GM10266 (cell line): ENCODE measurements at regions not wholly inside any gene's neighbourhood (a gene's known extent, or its start where the extent isn't known, plus 50 kb on each side); places are given as distances from the start of the nearest gene placed in this dataset.
"Not testable (repeated sequence)": the region's sequence is repeated elsewhere in the genome, so short reads cannot be mapped to it uniquely, and the experiment has no call there.

ENCODE experiments used
- DNase-seq: peaks from one replicate; pipeline ENCODE4 v3.0.0; 2012; ENCODE audit errors: extremely low spot score
- CTCF ChIP-seq: IDR thresholded peaks from 2 replicates; pipeline ENCODE4 v1.5.1; 2012; ENCODE audit warnings: mild to moderate bottlenecking, low read depth; ENCODE audit not compliant: control insufficient read depth, insufficient read depth; ENCODE audit errors: missing control alignments

GRCh38 chr5:125913200-125913599 is 510.0 kb upstream of the GRAMD2B start:
- DNase-seq: no peak
- TF ChIP-seq CTCF: no peak

GRCh38 chr5:125914471-125914870 is 508.7 kb upstream of the GRAMD2B start:
- no peak for TF ChIP-seq CTCF
- no peak for DNase-seq

GRCh38 chr5:125923958-125924357 is 499.3 kb upstream of the GRAMD2B start:
- DNase-seq: not testable (repeated sequence)

GRCh38 chr5:125926172-125926571 is 497.0 kb upstream of the GRAMD2B start:
- no peak for DNase-seq
- no peak for TF ChIP-seq CTCF

GRCh38 chr5:125928663-125929062 is 494.5 kb upstream of the GRAMD2B start:
- TF ChIP-seq CTCF: no peak
- no peak for DNase-seq

GRCh38 chr5:125950012-125950615 is 473.1 kb upstream of the GRAMD2B start:
- DNase-seq: no peak
- TF ChIP-seq CTCF: no peak

- no peak for TF ChIP-seq CTCF
- DNase-seq: no peak
Measured at GRCh38 chr5:125961150-125961549, 462.1 kb upstream of the GRAMD2B start.

GRCh38 chr5:125965577-125965976 is 457.6 kb upstream of the GRAMD2B start:
- no peak for TF ChIP-seq CTCF
- no peak for DNase-seq
